RWPE1 (cell line): ENCODE measurements at regions not wholly inside any gene's neighbourhood (a gene's known extent, or its start where the extent isn't known, plus 50 kb on each side); places are given as distances from the start of the nearest gene placed in this dataset.

Experiments used
- CTCF ChIA-PET: fragments of 350-600 bp; sonication (Branson Sonifier 250); formaldehyde crosslinking; extraction: SDS; loops from one replicate; lab custom pipeline; 2021; lab: Yijun Ruan, JAX
- POLR2A ChIA-PET: fragments of 400-600 bp; formaldehyde crosslinking; extraction: SDS; loops from one replicate; lab custom pipeline; 2020; ENCODE audit warnings: antibody characterized with exemption; ENCODE audit not compliant: low non-redundant PET; lab: Yijun Ruan, JAX
- DNase-seq: peaks from one replicate; pipeline ENCODE4 v3.0.0; 2012; ENCODE audit warnings: low spot score
- H3K27ac ChIP-seq: fragments of 450-650 bp; 2 replicates; pipeline ENCODE4 v1.5.1; 2017
- CTCF ChIP-seq: fragments of 450-650 bp; conservative IDR thresholded peaks from 2 replicates; pipeline ENCODE4 v1.5.1; 2017; ENCODE audit warnings: low read depth, mild to moderate bottlenecking

DNA sequence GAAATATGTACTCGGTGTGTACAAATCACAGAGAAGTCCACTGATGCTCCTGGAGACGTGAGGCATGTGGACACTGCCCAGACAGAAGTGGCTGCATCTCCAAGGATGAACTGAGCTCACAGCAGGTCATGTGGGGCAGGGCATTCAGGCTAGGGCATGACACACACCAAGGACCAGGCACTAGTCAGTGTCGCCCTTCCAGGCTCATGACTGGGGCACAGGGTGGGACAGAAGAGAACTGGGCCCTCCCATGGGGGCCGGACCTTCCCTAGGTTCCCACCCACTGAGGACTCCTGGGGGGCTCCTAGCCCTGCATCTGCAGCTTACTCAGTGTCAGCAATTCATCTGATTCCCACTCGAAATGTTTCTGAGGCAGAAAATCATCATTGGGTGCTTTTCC, 256.8 kb upstream of the IRX4 start:
- H3K27ac ChIP-seq, result no peak overlapping the region
- ChIA-PET CTCF (no interaction called here), POLR2A (no interaction called here)
- no peak for TF ChIP-seq CTCF
- DNase-seq, result no peak

GRCh38 chr5:2138896-2139295, 256.2 kb upstream of the IRX4 start:
- H3K27ac ChIP-seq, result no peak overlapping the region
- POLR2A ChIA-PET, result no interaction called here
- CTCF ChIA-PET, result no interaction called here
- TF ChIP-seq CTCF, result no peak
- no peak for DNase-seq

DNA sequence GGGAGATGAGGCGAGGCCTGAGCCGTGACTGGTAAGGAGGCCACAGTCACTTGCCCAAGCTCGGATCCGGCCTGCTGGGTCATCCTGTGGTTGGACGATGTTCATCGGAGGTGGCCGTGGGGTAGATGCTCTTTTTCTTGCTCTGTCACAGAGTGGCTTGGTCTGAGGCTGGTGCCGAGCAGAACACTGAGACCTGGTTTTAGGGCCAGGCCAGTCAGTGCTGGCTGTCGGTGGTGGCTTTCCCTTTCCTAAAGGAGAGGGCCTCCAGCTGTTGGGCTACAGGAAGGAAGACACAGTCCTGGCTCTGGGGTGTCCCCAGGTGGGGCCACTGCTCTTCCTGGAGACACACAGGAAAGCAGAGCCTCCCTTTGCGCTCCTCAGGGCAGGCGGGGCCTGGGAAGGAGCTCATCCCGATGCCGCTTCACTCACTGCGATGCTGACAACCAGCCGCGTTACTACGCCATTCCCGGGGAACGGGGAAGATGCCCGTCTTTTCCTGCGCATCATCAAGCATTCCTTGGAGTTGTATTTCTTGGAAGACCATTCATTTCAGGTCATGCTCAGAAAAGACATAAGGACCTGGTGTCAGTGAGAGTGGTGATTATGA, 254.8 kb upstream of the IRX4 start:
- no peak for TF ChIP-seq CTCF
- no peak overlapping the region for H3K27ac ChIP-seq
- CTCF ChIA-PET, result no interaction called here
- no peak for DNase-seq
- POLR2A ChIA-PET, result no interaction called here

DNA sequence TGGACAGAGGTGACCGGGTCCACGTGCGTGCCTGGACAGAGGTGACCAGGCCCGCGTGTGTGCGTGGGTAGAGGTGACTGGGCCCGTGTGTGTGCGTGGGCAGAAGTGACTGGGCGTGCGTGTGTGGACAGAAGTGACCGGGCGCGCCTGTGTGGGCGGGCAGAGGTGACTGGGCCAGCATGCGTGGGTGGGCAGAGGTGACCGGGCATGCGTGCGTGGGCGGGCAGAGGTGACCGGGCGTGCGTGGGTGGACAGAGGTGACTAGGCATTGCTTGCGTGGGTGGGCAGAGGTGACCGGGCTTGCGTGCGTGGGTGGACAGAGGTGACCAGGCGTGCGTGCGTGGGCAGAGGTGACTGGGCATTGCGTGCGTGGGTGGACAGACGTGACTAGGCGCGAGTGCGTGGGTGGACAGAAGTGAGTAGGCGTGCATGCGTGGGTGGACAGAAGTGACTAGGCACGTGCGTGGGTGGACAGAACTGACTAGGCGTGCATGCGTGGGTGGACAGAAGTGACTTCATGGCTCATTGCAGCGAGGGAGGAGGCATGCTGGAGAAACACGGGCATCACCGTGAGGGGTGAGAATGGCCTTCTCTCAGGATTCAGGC, 254.1 kb upstream of the IRX4 start:
- ChIA-PET POLR2A (no interaction called here), CTCF (no interaction called here)
- no peak overlapping the region for H3K27ac ChIP-seq
- DNase-seq, result no peak
- TF ChIP-seq CTCF, result no peak

GRCh38 chr5:2135833-2136232, 253.1 kb upstream of the IRX4 start:
- ChIA-PET POLR2A (no interaction called here), CTCF (no interaction called here)
- no peak overlapping the region for H3K27ac ChIP-seq
- no peak for DNase-seq
- no peak for TF ChIP-seq CTCF

DNA sequence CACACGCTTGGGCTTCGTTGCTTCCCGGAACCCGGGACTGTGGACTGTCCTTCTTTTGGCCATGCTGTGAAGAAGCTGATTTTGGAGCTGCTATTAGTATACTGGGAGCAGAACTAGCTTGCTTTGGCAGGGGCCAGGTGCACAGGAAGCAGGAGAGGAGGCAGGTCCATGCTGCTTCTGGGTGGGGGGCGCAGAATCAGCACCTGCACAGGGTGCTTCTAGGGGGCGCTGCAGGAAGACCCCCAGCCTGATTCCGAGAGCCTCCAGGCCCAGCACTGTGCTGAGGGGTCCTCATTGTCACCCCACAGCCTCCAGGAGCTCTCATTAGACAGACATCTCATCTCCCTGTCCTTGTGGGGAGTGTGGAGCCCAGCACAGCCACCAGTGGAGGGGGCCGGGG, 252.6 kb upstream of the IRX4 start:
- no peak overlapping the region for H3K27ac ChIP-seq
- DNase-seq, result no peak
- ChIA-PET POLR2A (no interaction called here), CTCF (no interaction called here)
- no peak for TF ChIP-seq CTCF
